Loucy (cell line): ENCODE measurements at regions not wholly inside any gene's neighbourhood (a gene's known extent, or its start where the extent isn't known, plus 50 kb on each side); places are given as distances from the start of the nearest gene placed in this dataset.

Experiments used
- H2AFZ ChIP-seq: fragments of 200-600 bp; sonication (generic); 2 replicates; pipeline ENCODE4 v1.6.0; 2016; ENCODE audit warnings: antibody characterized with exemption, mild to moderate bottlenecking, low read length, moderate library complexity
- H3F3A ChIP-seq: fragments of 200-600 bp; 2 replicates; pipeline ENCODE4 v1.6.0; 2016; ENCODE audit warnings: antibody characterized with exemption, low read depth, mild to moderate bottlenecking
- H3K27me3 ChIP-seq: fragments of 200-600 bp; sonication (generic); 2 replicates; pipeline ENCODE4 v1.6.1; 2014; ENCODE audit warnings: low read length, mild to moderate bottlenecking; ENCODE audit not compliant: insufficient read depth, poor library complexity, severe bottlenecking
- H3K36me3 ChIP-seq: fragments of 200-600 bp; sonication (generic); 2 replicates; pipeline ENCODE4 v1.6.1; 2016; ENCODE audit warnings: low read length; ENCODE audit not compliant: insufficient read depth
- H3K4me1 ChIP-seq: fragments of 200-600 bp; sonication (generic); 2 replicates; pipeline ENCODE4 v1.5.1; 2014; ENCODE audit warnings: low read length, mild to moderate bottlenecking; ENCODE audit not compliant: insufficient read depth, poor library complexity, severe bottlenecking
- H3K4me2 ChIP-seq: fragments of 200-600 bp; sonication (generic); 2 replicates; pipeline ENCODE4 v1.6.0; 2014; ENCODE audit warnings: antibody characterized with exemption, low read length, low read depth, mild to moderate bottlenecking; ENCODE audit not compliant: poor library complexity, severe bottlenecking
- H3K4me3 ChIP-seq: fragments of 200-600 bp; sonication (generic); 2 replicates; pipeline ENCODE4 v1.5.1; 2014; ENCODE audit warnings: low read length, mild to moderate bottlenecking, mixed read lengths; ENCODE audit not compliant: poor library complexity, severe bottlenecking
- H3K79me2 ChIP-seq: fragments of 200-600 bp; sonication (generic); 2 replicates; pipeline ENCODE4 v1.6.1; 2014; ENCODE audit warnings: low read length; ENCODE audit not compliant: insufficient read depth
- H3K9ac ChIP-seq: fragments of 200-600 bp; sonication (generic); 2 replicates; pipeline ENCODE4 v1.6.0; 2014; ENCODE audit warnings: mild to moderate bottlenecking, low read depth, low read length, moderate library complexity; ENCODE audit not compliant: poor library complexity, severe bottlenecking
- H3K9me2 ChIP-seq: fragments of 200-600 bp; sonication (generic); replicated peaks from 2 replicates; pipeline ENCODE4 v1.6.1; 2016; ENCODE audit warnings: low read depth, low read length, mixed read lengths
- H3K9me3 ChIP-seq: fragments of 200-600 bp; sonication (generic); 2 replicates; pipeline ENCODE4 v1.6.1; 2014; ENCODE audit warnings: mild to moderate bottlenecking, antibody characterized with exemption, low read length, low read depth; ENCODE audit not compliant: insufficient read depth
- H4K20me1 ChIP-seq: fragments of 200-600 bp; sonication (generic); 2 replicates; pipeline ENCODE4 v1.6.0; 2014; ENCODE audit warnings: antibody characterized with exemption, low read length, mild to moderate bottlenecking; ENCODE audit not compliant: insufficient read depth, poor library complexity, severe bottlenecking
- EZH2phosphoT487 ChIP-seq: fragments of 200-600 bp; IDR thresholded peaks from 2 replicates; pipeline ENCODE4 v1.6.1; 2018; ENCODE audit warnings: antibody characterized with exemption, mild to moderate bottlenecking, moderate library complexity, borderline replicate concordance
- TF ChIP-seq, protein P1 (sequence below): fragments of 200-600 bp; sonication (generic); conservative IDR thresholded peaks from 2 replicates; pipeline ENCODE4 v1.5.1; 2014; ENCODE audit warnings: mild to moderate bottlenecking, antibody characterized with exemption, low read length

DNA sequence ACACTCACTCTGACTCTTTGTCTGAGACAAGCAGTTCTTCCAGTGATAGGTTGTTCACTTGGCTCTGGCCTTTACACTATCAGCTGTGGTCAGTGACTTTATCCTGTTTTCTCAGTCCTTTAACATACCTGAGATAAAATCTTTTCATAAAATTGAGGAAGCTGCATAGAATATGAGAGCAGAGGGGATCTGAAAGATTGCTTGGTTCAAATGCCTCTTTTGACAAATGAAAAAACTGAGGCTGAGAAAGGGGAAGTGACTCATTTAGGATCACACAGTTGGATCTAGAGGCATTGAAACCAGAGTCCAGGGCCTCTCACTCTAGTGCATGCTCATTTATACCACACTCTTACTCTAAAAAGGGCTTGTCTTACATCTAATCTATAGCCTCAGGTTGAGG lies 277.0 kb upstream of the TBX18 start:
- H3F3A ChIP-seq, result no peaks in the 10 kb centered on the region
- H3K4me3 ChIP-seq, result no peak overlapping the region
- no peaks in the 10 kb centered on the region for H3K9me2 ChIP-seq
- no peaks in the 10 kb centered on the region for H3K4me1 ChIP-seq
- TF ChIP-seq EZH2phosphoT487, result no peak
- TF ChIP-seq, protein P1, sequence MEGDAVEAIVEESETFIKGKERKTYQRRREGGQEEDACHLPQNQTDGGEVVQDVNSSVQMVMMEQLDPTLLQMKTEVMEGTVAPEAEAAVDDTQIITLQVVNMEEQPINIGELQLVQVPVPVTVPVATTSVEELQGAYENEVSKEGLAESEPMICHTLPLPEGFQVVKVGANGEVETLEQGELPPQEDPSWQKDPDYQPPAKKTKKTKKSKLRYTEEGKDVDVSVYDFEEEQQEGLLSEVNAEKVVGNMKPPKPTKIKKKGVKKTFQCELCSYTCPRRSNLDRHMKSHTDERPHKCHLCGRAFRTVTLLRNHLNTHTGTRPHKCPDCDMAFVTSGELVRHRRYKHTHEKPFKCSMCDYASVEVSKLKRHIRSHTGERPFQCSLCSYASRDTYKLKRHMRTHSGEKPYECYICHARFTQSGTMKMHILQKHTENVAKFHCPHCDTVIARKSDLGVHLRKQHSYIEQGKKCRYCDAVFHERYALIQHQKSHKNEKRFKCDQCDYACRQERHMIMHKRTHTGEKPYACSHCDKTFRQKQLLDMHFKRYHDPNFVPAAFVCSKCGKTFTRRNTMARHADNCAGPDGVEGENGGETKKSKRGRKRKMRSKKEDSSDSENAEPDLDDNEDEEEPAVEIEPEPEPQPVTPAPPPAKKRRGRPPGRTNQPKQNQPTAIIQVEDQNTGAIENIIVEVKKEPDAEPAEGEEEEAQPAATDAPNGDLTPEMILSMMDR, result no peak
- no peak overlapping the region for H2AFZ ChIP-seq
- no peaks in the 10 kb centered on the region for H3K79me2 ChIP-seq
- no peak overlapping the region for H3K9ac ChIP-seq
- H3K4me2 ChIP-seq, result no peak overlapping the region
- no peaks in the 10 kb centered on the region for H3K36me3 ChIP-seq
- H4K20me1 ChIP-seq, result no peaks in the 10 kb centered on the region
- no peaks in the 10 kb centered on the region for H3K9me3 ChIP-seq
- no peaks in the 10 kb centered on the region for H3K27me3 ChIP-seq

GRCh38 chr6:85037221-85037620 lies 272.8 kb upstream of the TBX18 start:
- Histone ChIP-seq H4K20me1 (no peaks in the 10 kb centered on the region), H3K4me1 (no peaks in the 10 kb centered on the region), H3K9ac (no peak overlapping the region), H3K79me2 (no peaks in the 10 kb centered on the region), H3K36me3 (no peaks in the 10 kb centered on the region), H3K9me3 (peaks cover 10% of the 10 kb centered on the region; the same call in 1 of the 2 replicates), H2AFZ (no peak overlapping the region), H3K4me2 (no peak overlapping the region), H3K4me3 (no peak overlapping the region), H3K9me2 (no peaks in the 10 kb centered on the region), H3F3A (no peaks in the 10 kb centered on the region), H3K27me3 (no peaks in the 10 kb centered on the region)
- no peak for TF ChIP-seq EZH2phosphoT487
- TF ChIP-seq, protein P1, result no peak

GRCh38 chr6:85035766-85036165 lies 271.4 kb upstream of the TBX18 start:
- Histone ChIP-seq H3K79me2 (no peaks in the 10 kb centered on the region), H3K4me1 (no peaks in the 10 kb centered on the region), H3K36me3 (no peaks in the 10 kb centered on the region), H3K4me3 (no peak overlapping the region), H3K9ac (no peak overlapping the region), H3K9me3 (peaks cover 10% of the 10 kb centered on the region; the same call in 1 of the 2 replicates), H3K4me2 (no peak overlapping the region), H3F3A (no peaks in the 10 kb centered on the region), H3K27me3 (no peaks in the 10 kb centered on the region), H3K9me2 (no peaks in the 10 kb centered on the region), H2AFZ (no peak overlapping the region), H4K20me1 (no peaks in the 10 kb centered on the region)
- no peak for TF ChIP-seq EZH2phosphoT487
- TF ChIP-seq, protein P1, result no peak
